ENCODE measurements at regions not wholly inside any gene's neighbourhood (a gene's known extent, or its start where the extent isn't known, plus 50 kb on each side); places are given as distances from the start of the nearest gene placed in this dataset.

DNA sequence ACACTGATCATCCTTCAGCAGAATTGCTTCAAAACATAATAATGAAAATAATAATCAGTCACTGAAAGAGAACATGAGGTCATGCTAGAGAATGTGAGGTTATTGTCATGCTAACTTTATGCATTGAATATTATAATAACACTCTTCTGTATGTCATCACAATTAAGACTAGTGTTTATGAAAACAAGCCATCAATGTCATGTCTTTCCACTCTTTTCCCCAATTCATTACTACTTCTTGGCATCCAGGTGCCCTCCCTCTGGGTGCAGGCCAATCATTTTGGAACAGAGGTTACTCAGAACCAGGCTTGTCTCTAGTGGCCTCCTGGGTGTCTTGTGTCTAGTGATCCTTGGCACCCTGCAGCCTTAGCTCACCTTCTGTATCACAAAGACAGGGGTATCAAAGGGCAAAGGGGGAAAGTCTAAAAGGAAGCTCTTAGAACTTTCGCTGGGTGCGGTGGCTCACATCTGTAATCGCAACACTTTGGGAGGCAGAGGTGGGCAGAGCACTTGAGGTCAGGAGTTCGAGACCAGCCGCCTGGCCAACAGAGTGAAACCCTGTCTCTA is 217.6 kb upstream of the PIK3R1 start:
- TF ChIP-seq, protein P1, sequence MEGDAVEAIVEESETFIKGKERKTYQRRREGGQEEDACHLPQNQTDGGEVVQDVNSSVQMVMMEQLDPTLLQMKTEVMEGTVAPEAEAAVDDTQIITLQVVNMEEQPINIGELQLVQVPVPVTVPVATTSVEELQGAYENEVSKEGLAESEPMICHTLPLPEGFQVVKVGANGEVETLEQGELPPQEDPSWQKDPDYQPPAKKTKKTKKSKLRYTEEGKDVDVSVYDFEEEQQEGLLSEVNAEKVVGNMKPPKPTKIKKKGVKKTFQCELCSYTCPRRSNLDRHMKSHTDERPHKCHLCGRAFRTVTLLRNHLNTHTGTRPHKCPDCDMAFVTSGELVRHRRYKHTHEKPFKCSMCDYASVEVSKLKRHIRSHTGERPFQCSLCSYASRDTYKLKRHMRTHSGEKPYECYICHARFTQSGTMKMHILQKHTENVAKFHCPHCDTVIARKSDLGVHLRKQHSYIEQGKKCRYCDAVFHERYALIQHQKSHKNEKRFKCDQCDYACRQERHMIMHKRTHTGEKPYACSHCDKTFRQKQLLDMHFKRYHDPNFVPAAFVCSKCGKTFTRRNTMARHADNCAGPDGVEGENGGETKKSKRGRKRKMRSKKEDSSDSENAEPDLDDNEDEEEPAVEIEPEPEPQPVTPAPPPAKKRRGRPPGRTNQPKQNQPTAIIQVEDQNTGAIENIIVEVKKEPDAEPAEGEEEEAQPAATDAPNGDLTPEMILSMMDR (IDR thresholded peaks at IDR 0.05; ENCODE audit: insufficient read depth, low read depth, low read length) = no peak
- TF ChIP-seq EZH2 (IDR thresholded peaks at IDR 0.05; ENCODE audit: insufficient read depth, low read length) = no peak

Data from astrocyte (in vitro differentiated cells and primary cell).